GM12865 (cell line): ENCODE measurements at regions not wholly inside any gene's neighbourhood (a gene's known extent, or its start where the extent isn't known, plus 50 kb on each side); places are given as distances from the start of the nearest gene placed in this dataset.
"Not testable (repeated sequence)": the region's sequence is repeated elsewhere in the genome, so short reads cannot be mapped to it uniquely, and the experiment has no call there.

ENCODE experiments used
- DNase-seq: peaks from one replicate; pipeline ENCODE4 v3.0.0; 2010; ENCODE audit warnings: low read depth
- H3K4me3 ChIP-seq: 2 replicates; pipeline ENCODE4 v1.5.1; 2011; ENCODE audit warnings: mild to moderate bottlenecking, low read depth, low read length, control low read depth
- TF ChIP-seq, protein P1 (sequence below): IDR thresholded peaks from 2 replicates; pipeline ENCODE4 v1.5.1; 2011; ENCODE audit warnings: low read length, control low read depth, low read depth, inconsistent platforms; ENCODE audit not compliant: insufficient read depth; ENCODE audit errors: missing control alignments

DNA sequence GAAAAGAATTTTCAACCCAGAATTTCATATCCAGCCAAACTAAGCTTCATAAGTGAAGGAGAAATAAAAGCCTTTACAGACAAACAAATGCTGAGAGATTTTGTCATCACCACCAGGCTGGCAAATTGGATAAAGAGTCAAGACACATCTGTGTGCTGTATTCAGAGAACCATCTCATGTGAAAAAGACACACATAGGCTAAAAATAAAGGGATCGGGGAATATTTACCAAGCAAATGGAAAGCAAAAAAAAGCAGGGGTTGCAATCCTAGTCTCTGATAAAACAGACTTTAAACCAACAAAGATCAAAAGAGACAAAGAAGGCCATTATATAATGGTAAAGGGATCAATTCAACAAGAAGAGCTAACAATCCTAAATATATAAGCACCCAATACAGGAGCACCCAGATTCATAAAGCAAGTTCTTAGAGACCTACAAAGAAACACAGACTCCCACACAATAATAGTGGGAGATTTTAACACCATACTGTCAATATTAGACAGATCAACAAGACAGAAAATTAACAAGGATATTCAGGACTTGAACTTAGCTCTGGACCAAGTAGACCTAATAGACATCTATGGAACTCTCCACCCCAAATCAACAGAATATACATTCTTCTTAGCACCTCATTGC lies 55.9 kb upstream of the ACSM6 start:
- H3K4me3 ChIP-seq, DNase-seq: not testable (repeated sequence)

DNA sequence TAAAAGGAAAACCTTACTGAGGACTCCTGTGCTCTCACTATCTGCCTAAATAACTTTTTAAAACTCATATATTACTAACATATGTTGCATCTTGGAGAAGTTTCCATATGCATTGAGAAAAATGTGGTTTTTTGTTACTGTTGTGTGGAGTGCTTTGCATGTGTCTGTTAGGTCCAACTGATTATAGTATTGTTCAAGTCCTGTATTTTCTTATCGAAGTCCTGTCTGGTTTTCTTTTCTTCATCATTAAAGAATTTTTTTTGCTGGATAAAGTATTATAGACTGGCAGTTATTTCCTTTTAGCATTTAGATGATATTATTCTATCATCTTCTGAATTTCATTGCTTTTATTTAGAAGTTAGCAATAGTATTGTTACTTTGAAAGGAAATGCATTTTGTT lies 59.5 kb upstream of the ACSM6 start:
- TF ChIP-seq, protein P1, sequence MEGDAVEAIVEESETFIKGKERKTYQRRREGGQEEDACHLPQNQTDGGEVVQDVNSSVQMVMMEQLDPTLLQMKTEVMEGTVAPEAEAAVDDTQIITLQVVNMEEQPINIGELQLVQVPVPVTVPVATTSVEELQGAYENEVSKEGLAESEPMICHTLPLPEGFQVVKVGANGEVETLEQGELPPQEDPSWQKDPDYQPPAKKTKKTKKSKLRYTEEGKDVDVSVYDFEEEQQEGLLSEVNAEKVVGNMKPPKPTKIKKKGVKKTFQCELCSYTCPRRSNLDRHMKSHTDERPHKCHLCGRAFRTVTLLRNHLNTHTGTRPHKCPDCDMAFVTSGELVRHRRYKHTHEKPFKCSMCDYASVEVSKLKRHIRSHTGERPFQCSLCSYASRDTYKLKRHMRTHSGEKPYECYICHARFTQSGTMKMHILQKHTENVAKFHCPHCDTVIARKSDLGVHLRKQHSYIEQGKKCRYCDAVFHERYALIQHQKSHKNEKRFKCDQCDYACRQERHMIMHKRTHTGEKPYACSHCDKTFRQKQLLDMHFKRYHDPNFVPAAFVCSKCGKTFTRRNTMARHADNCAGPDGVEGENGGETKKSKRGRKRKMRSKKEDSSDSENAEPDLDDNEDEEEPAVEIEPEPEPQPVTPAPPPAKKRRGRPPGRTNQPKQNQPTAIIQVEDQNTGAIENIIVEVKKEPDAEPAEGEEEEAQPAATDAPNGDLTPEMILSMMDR = no peak
- no peak for DNase-seq
- H3K4me3 ChIP-seq = no peak overlapping the region

DNA sequence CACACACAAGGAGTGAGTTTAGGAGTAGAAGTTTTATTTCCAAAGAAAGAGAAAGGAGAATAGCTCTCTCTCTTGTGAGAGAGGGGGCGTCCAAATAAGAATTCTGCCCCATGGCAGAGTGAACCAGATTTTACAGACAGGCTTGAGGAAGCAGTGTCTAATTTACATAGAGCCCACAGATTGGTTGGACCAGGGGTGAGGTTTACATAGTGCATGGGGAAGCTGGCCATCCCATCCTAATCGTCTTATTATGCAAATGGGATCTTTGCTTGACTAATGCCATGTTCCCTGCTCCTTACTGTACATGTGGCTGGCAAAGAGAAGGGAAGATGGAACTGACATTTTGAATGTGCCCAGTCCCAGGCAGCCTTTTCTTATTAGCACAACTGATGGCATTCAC lies 60.0 kb upstream of the ACSM6 start:
- TF ChIP-seq, protein P1 = no peak
- H3K4me3 ChIP-seq = no peak overlapping the region
- no peak for DNase-seq

DNA sequence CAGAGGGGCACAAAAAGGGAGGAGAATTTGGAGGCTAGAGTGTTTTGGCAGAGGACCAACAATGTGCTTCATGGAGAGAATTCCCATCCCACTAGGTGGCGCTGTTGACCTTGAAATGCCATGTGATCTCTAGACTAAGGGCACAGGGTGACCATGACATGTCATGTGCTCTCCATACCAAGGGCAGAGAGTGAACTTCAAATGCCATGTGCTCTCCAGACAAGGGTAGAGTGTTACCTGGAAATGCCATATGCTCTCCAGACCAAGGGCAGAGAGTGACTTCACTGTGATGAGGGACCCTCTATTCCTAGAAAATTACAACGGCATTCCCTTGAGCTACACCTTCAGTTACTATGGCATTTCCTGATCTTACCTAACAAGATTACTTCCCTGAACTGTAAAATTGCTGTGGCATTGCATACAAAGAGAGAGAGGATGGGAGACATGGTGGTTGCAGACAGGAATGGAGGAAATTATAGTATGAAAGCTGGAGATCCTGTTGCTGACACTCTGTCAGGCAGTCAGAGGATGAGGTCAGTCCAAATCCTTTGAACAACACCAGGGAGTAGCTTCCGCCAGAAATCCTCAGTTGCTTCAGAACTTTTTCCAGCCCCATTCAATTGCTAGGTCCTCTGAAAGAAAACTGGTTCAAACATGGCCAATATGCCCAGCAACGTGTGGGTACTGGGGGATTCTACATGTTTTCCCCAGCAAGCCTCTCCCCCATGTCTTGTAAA lies 60.9 kb upstream of the ACSM6 start:
- TF ChIP-seq, protein P1 = peak; percentile 88
- H3K4me3 ChIP-seq = no peak overlapping the region
- peak; percentile 91 for DNase-seq

DNA sequence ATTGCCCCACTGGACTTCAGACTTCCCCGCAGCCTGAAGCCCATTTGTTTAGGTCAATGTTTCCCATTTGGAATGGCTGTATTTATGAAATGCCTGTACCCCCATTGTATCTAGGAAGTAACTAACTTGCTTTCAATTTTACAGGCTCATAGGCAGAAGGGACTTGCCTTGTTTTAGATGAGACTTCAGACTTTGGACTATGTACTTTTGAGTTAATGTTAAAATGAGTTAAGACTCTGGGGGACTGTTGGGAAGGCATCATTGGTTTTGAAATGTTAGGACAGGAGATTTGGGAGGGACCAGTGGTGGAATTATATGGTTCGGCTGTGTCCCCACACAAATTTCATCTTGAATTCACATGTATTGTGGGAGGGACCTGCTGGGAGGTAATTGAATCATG lies 61.1 kb upstream of the CYP2C8 start:
- H3K4me3 ChIP-seq, DNase-seq: not testable (repeated sequence)

DNA sequence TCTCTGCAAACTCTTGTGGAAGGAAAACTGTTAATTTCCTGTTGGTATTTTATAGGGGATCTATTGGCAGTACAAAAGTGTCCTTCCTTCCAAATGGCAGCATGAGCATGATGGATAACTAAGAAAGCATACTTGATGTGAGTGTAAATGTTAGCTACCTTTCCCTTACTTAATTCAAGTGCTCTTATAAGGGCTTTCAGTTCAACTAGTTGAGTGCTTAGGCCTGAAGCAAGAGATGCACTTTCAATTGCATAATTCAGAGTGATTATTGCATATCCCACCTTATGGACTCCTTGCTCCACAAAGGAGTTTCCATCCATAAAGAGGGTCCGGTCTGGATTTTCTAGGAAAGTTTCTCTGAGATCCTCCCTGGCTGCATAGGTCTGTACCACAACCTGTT lies 56.3 kb upstream of the CYP2C8 start:
- no peak for DNase-seq
- H3K4me3 ChIP-seq = no peak overlapping the region
- TF ChIP-seq, protein P1 = no peak

DNA sequence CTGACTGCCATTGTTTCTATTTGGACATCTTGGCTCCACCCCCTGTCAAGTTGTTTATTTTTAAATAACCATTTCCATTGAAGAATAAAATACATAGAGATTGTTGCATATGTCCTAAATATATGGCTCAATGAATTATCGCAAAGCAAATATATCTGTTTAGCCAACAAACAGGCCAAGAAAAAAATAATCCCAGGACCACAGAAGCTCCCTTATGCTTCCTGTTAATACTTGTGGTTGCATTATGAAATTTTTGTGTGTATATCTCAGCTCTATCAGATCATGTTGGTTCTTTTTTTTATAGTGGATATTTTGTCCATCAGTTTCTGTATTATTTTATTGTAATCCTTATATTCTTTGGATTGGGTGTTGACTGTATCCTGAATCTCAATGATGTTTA lies 53.4 kb upstream of the CYP2C8 start:
- TF ChIP-seq, protein P1 = no peak
- no peak overlapping the region for H3K4me3 ChIP-seq
- no peak for DNase-seq

DNA sequence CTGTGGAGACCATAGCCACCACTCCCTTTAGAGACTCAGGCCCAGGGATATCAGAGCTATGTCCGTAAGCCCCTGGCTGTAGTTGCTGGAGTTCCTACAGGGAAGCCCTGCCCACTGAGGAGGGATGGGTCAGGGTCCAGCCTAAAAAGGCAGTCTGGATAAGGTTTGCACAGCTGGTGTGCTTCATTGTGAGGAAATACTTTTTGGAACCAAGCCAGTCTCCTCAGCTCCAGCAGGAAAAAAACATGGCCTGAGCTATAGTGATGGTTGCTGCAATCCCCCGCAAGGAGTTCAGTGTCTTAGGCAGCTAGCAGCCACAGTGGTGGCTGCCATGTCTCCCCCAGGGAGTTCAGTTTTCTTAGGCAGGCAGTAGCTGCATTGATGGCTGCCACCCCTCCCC lies 52.6 kb upstream of the CYP2C8 start:
- TF ChIP-seq, protein P1 = no peak
- DNase-seq = no peak
- no peak overlapping the region for H3K4me3 ChIP-seq
